ENCODE measurements at regions not wholly inside any gene's neighbourhood (a gene's known extent, or its start where the extent isn't known, plus 50 kb on each side); places are given as distances from the start of the nearest gene placed in this dataset.

- no peak overlapping the region for H2AK5ac ChIP-seq (ENCODE audit: insufficient read length, low read length)
- H3K79me1 ChIP-seq (ENCODE audit: insufficient read depth, low read depth, low read length, poor library complexity, severe bottlenecking) = no peaks in the 10 kb centered on the region
- no peak overlapping the region for H3K4me3 Mint-ChIP-seq
- H3K36me3 Mint-ChIP-seq (ENCODE audit: insufficient read depth in 1 of 3, low read depth in 3 of 3) = 0 out of 7 replicates have a peak, but pooled peaks cover 0 to 2% (median 0%) of the 10 kb centered on the region in 3 experiments
- no peaks in the 10 kb centered on the region for H4K20me1 ChIP-seq (ENCODE audit: control insufficient read depth, insufficient read depth, insufficient read length)
- peaks cover 11 to 17% of the 10 kb centered on the region in 2 experiments for H3K4me1 Mint-ChIP-seq
- H3K4ac ChIP-seq (ENCODE audit: low read depth, low read length) = no peak overlapping the region
- TF ChIP-seq CTCF (conservative IDR thresholded peaks at IDR 0.05) = no peak
- no peak overlapping the region for H3K14ac ChIP-seq (ENCODE audit: insufficient read depth, low read length)
- no peak overlapping the region for H3K9ac ChIP-seq (ENCODE audit: extremely low read depth, insufficient read length, low read length)
- H4K91ac ChIP-seq (ENCODE audit: insufficient read length, low read depth, low read length) = no peak overlapping the region
- no peak overlapping the region for H3K4me2 ChIP-seq (ENCODE audit: insufficient read depth, insufficient read length, low read length)
- no peaks in the 10 kb centered on the region for H3K27me3 Mint-ChIP-seq (ENCODE audit: low read depth)
- H2BK5ac ChIP-seq (ENCODE audit: insufficient read length, low read length) = no peak overlapping the region
- no peaks in the 10 kb centered on the region for H3K27me3 ChIP-seq (ENCODE audit: insufficient read depth, low read length)
- H2BK15ac ChIP-seq (ENCODE audit: low read depth, low read length) = no peak overlapping the region
- no peak overlapping the region for H4K8ac ChIP-seq (replicated peaks; ENCODE audit: insufficient read length, low read depth, low read length)
- H3K9me3 ChIP-seq (ENCODE audit: control insufficient read depth, low read depth, low read length) = no peaks in the 10 kb centered on the region
- H3K27ac Mint-ChIP-seq = no peak overlapping the region
- H4K5ac ChIP-seq (ENCODE audit: insufficient read length, low read depth, low read length) = no peak overlapping the region
- H2AFZ ChIP-seq (ENCODE audit: low read length) = no peak overlapping the region
- H3T11ph ChIP-seq (ENCODE audit: low read length) = no peak overlapping the region
- no peaks in the 10 kb centered on the region for H3K23me2 ChIP-seq (ENCODE audit: insufficient read length, low read depth, low read length, poor library complexity, severe bottlenecking)
- H3K9me3 Mint-ChIP-seq = peaks cover 0 to 5% of the 10 kb centered on the region in 2 experiments; a peak in 2 of 5 replicates
- no peak overlapping the region for H2BK12ac ChIP-seq (ENCODE audit: insufficient read length, low read depth, low read length)
- no peak for DNase-seq
- H3K79me2 ChIP-seq (ENCODE audit: insufficient read depth, low read length) = no peaks in the 10 kb centered on the region
- H3K4me1 ChIP-seq (ENCODE audit: insufficient read depth, low read length) = no peaks in the 10 kb centered on the region
- no peak overlapping the region for H3K27ac ChIP-seq (ENCODE audit: insufficient read length, low read depth, low read length)
- H3K23ac ChIP-seq (ENCODE audit: insufficient read length, low read depth, low read length) = no peak overlapping the region
- no peak overlapping the region for H2BK20ac ChIP-seq (ENCODE audit: low read depth, low read length, poor library complexity, severe bottlenecking)
- no peak overlapping the region for H3K56ac ChIP-seq (ENCODE audit: insufficient read length, low read depth, low read length)
- WGBS (ENCODE audit: extremely low coverage, insufficient read length, low lambda C conversion rate) = no CpG with 5 or more reads among the region's 1 CpG
- no peak overlapping the region for H2BK120ac ChIP-seq (ENCODE audit: low read depth, low read length, poor library complexity, severe bottlenecking)
- H3K18ac ChIP-seq (ENCODE audit: insufficient read length, low read depth, low read length) = no peak overlapping the region
Measured at GRCh38 chr12:38961012-38961411, 55.6 kb upstream of the CPNE8 start.

Measured in H9 (cell line).